ENCODE measurements at regions not wholly inside any gene's neighbourhood (a gene's known extent, or its start where the extent isn't known, plus 50 kb on each side); places are given as distances from the start of the nearest gene placed in this dataset.

GRCh38 chr1:229005097-229005496 is 265.8 kb upstream of the RAB4A start:
- no peak for TF ChIP-seq POLR2A (IDR thresholded peaks at IDR 0.05; ENCODE audit: low read depth, low read length)
- TF ChIP-seq POU2F2 (IDR thresholded peaks at IDR 0.05; ENCODE audit: low read depth, low read length): no peak
- no peak for TF ChIP-seq TAF1 (IDR thresholded peaks at IDR 0.05; ENCODE audit: low read depth, low read length)

Measured in GM12891 (cell line).